ENCODE measurements at regions not wholly inside any gene's neighbourhood (a gene's known extent, or its start where the extent isn't known, plus 50 kb on each side); places are given as distances from the start of the nearest gene placed in this dataset.
"Not testable (repeated sequence)": the region's sequence is repeated elsewhere in the genome, so short reads cannot be mapped to it uniquely, and the experiment has no call there.

GRCh38 chr17:64798961-64799360, 120.3 kb downstream of the LRRC37A3 start:
- TF ChIP-seq POLR2A (IDR thresholded peaks at IDR 0.05; ENCODE audit: low read depth, low read length); EZH2 (IDR thresholded peaks at IDR 0.05; ENCODE audit: borderline replicate concordance, low read depth, low read length, severe bottlenecking); CTCF (IDR thresholded peaks at IDR 0.05; ENCODE audit: extremely low read depth in 1 of 2, insufficient read depth in 1 of 2, low read depth in 1 of 2, low read length in 2 of 2); POLR2AphosphoS5 (IDR thresholded peaks at IDR 0.05; ENCODE audit: insufficient read depth, low read depth, low read length); MYC (IDR thresholded peaks at IDR 0.05; ENCODE audit: low read depth, low read length): not testable (repeated sequence)
- TF ChIP-seq, protein P1, sequence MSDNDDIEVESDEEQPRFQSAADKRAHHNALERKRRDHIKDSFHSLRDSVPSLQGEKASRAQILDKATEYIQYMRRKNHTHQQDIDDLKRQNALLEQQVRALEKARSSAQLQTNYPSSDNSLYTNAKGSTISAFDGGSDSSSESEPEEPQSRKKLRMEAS (IDR thresholded peaks at IDR 0.05; ENCODE audit: insufficient read depth, insufficient read length): not testable (repeated sequence)

Measured in endothelial cell of umbilical vein (primary cell).